Stomach smooth muscle (tissue), 2 donors: ENCODE measurements at regions not wholly inside any gene's neighbourhood (a gene's known extent, or its start where the extent isn't known, plus 50 kb on each side); places are given as distances from the start of the nearest gene placed in this dataset.

ENCODE experiments used
- H3K27ac ChIP-seq: one replicate; pipeline ENCODE4 v1.7.0; 2013; ENCODE audit warnings: mild to moderate bottlenecking, low read length, inconsistent platforms
- H3K27me3 ChIP-seq, 2 donors: one replicate each; pipeline ENCODE4 v1.7.0; 2013; ENCODE audit warnings: low read length in 2 of 2; ENCODE audit not compliant: insufficient read depth in 2 of 2, control insufficient read depth in 1 of 2
- H3K36me3 ChIP-seq, 2 donors: one replicate each; pipeline ENCODE4 v1.7.0; 2013; ENCODE audit warnings: low read length in 2 of 2; ENCODE audit not compliant: control insufficient read depth in 2 of 2, insufficient read depth in 2 of 2
- H3K4me1 ChIP-seq: one replicate; pipeline ENCODE4 v1.7.0; 2013; ENCODE audit warnings: low read length; ENCODE audit not compliant: control insufficient read depth, insufficient read depth
- H3K4me3 ChIP-seq, 2 donors: one replicate each; pipeline ENCODE4 v1.7.0; 2013; ENCODE audit warnings: low read length in 2 of 2
- H3K9ac ChIP-seq, 2 donors: one replicate each; pipeline ENCODE4 v1.7.0; 2013; ENCODE audit warnings: low read length in 2 of 2, mild to moderate bottlenecking in 1 of 2
- H3K9me3 ChIP-seq, 2 donors: one replicate each; pipeline ENCODE4 v1.7.0; 2013; ENCODE audit warnings: low read length in 2 of 2; ENCODE audit not compliant: control insufficient read depth in 2 of 2
- donor health status: healthy.
- donor health status: Pancreatic carcinoma.

- peaks cover 0 to 3% of the 10 kb centered on the region in 2 donors for H3K27me3 ChIP-seq
- H3K27ac ChIP-seq, result no peak overlapping the region
- no peaks in the 10 kb centered on the region for H3K9me3 ChIP-seq
- no peaks in the 10 kb centered on the region for H3K36me3 ChIP-seq
- H3K9ac ChIP-seq, result no peak overlapping the region
- H3K4me1 ChIP-seq, result no peaks in the 10 kb centered on the region
- H3K4me3 ChIP-seq, result no peak overlapping the region
These were observed 140.3 kb downstream of the CYRIA start for GRCh38 chr2:16525265-16525887.

GRCh38 chr2:16523711-16524110 lies 141.9 kb downstream of the CYRIA start:
- no peaks in the 10 kb centered on the region for H3K9me3 ChIP-seq
- no peak overlapping the region for H3K9ac ChIP-seq
- H3K4me3 ChIP-seq, result no peak overlapping the region
- no peak overlapping the region for H3K27ac ChIP-seq
- H3K27me3 ChIP-seq, result peaks cover 0 to 3% of the 10 kb centered on the region in 2 donors
- no peaks in the 10 kb centered on the region for H3K4me1 ChIP-seq
- no peaks in the 10 kb centered on the region for H3K36me3 ChIP-seq

GRCh38 chr2:16522031-16522831 lies 143.4 kb downstream of the CYRIA start:
- Histone ChIP-seq H3K9ac (no peak overlapping the region), H3K4me3 (no peak overlapping the region), H3K27me3 (peaks cover 0 to 3% of the 10 kb centered on the region in 2 donors), H3K27ac (no peak overlapping the region), H3K36me3 (no peaks in the 10 kb centered on the region), H3K4me1 (no peaks in the 10 kb centered on the region), H3K9me3 (no peaks in the 10 kb centered on the region)

- no peak overlapping the region for H3K4me3 ChIP-seq
- no peak overlapping the region for H3K9ac ChIP-seq
- H3K4me1 ChIP-seq, result no peaks in the 10 kb centered on the region
- H3K36me3 ChIP-seq, result no peaks in the 10 kb centered on the region
- no peak overlapping the region for H3K27ac ChIP-seq
- H3K27me3 ChIP-seq, result peaks cover 0 to 3% of the 10 kb centered on the region in 2 donors
- no peaks in the 10 kb centered on the region for H3K9me3 ChIP-seq
These were observed 144.7 kb downstream of the CYRIA start for GRCh38 chr2:16520891-16521290.

- Histone ChIP-seq H3K27me3 (peaks cover 0 to 2% of the 10 kb centered on the region in 2 donors), H3K9ac (no peak overlapping the region), H3K9me3 (no peaks in the 10 kb centered on the region), H3K4me3 (no peak overlapping the region), H3K36me3 (no peaks in the 10 kb centered on the region), H3K4me1 (no peaks in the 10 kb centered on the region), H3K27ac (no peak overlapping the region)
These were observed 149.9 kb downstream of the CYRIA start for GRCh38 chr2:16515696-16516095.

GRCh38 chr2:16513626-16514025 lies 152.0 kb downstream of the CYRIA start:
- peaks cover 10 to 12% of the 10 kb centered on the region in 2 donors for H3K27me3 ChIP-seq
- H3K27ac ChIP-seq, result no peak overlapping the region
- H3K4me1 ChIP-seq, result no peaks in the 10 kb centered on the region
- H3K4me3 ChIP-seq, result no peak overlapping the region
- no peaks in the 10 kb centered on the region for H3K36me3 ChIP-seq
- no peak overlapping the region for H3K9ac ChIP-seq
- H3K9me3 ChIP-seq, result no peaks in the 10 kb centered on the region

- H3K27me3 ChIP-seq, result peaks cover 16 to 22% of the 10 kb centered on the region in 2 donors
These were observed 154.6 kb downstream of the CYRIA start for GRCh38 chr2:16511041-16511440.

GRCh38 chr2:16509042-16509441 lies 156.6 kb downstream of the CYRIA start:
- H3K27me3 ChIP-seq, result peaks cover 16 to 22% of the 10 kb centered on the region in 2 donors
- no peak overlapping the region for H3K4me3 ChIP-seq
- no peaks in the 10 kb centered on the region for H3K36me3 ChIP-seq
- no peak overlapping the region for H3K27ac ChIP-seq
- peaks cover 8% of the 10 kb centered on the region for H3K4me1 ChIP-seq
- H3K9ac ChIP-seq, result no peak overlapping the region
- no peaks in the 10 kb centered on the region for H3K9me3 ChIP-seq

More at GRCh38 chr2:16511041-16511440, 154.6 kb downstream of the CYRIA start:
- Histone ChIP-seq H3K9me3 (no peaks in the 10 kb centered on the region), H3K9ac (no peak overlapping the region), H3K4me3 (no peak overlapping the region), H3K36me3 (no peaks in the 10 kb centered on the region), H3K27ac (no peak overlapping the region), H3K4me1 (peaks cover 8% of the 10 kb centered on the region)

GRCh38 chr2:16508490-16508851 lies 157.2 kb downstream of the CYRIA start:
- H3K27me3 ChIP-seq, result peaks cover 16 to 22% of the 10 kb centered on the region in 2 donors
- peaks cover 8% of the 10 kb centered on the region for H3K4me1 ChIP-seq
- H3K4me3 ChIP-seq, result peak overlapping the region; percentile 33 to 62
- no peaks in the 10 kb centered on the region for H3K9me3 ChIP-seq
- no peak overlapping the region for H3K9ac ChIP-seq
- H3K36me3 ChIP-seq, result no peaks in the 10 kb centered on the region
- no peak overlapping the region for H3K27ac ChIP-seq

- H3K9ac ChIP-seq, result no peak overlapping the region
- no peaks in the 10 kb centered on the region for H3K9me3 ChIP-seq
- H3K4me3 ChIP-seq, result peak overlapping the region; percentile 37 to 62
- H3K36me3 ChIP-seq, result no peaks in the 10 kb centered on the region
- H3K27me3 ChIP-seq, result peaks cover 16 to 22% of the 10 kb centered on the region in 2 donors
- H3K4me1 ChIP-seq, result peaks cover 8% of the 10 kb centered on the region
- H3K27ac ChIP-seq, result no peak overlapping the region
These were observed 157.8 kb downstream of the CYRIA start for GRCh38 chr2:16507655-16508489.
